ENCODE measurements at regions not wholly inside any gene's neighbourhood (a gene's known extent, or its start where the extent isn't known, plus 50 kb on each side); places are given as distances from the start of the nearest gene placed in this dataset.

- H3K27me3 ChIP-seq (ENCODE audit: insufficient read depth, low read length, poor library complexity, severe bottlenecking), result no peaks in the 10 kb centered on the region
- no peaks in the 10 kb centered on the region for H3F3A ChIP-seq (ENCODE audit: low read depth)
- no peaks in the 10 kb centered on the region for H3K4me1 ChIP-seq (ENCODE audit: insufficient read depth, low read length, poor library complexity, severe bottlenecking)
- no peak overlapping the region for H2AFZ ChIP-seq (ENCODE audit: low read length)
- H3K9me2 ChIP-seq (replicated peaks; ENCODE audit: low read depth, low read length), result no peaks in the 10 kb centered on the region
- H3K9me3 ChIP-seq (ENCODE audit: insufficient read depth, low read depth, low read length), result peaks cover 12% of the 10 kb centered on the region; the same call in 1 of the 2 replicates
- H3K4me3 ChIP-seq (ENCODE audit: low read length, poor library complexity, severe bottlenecking), result no peak overlapping the region
- H3K4me2 ChIP-seq (ENCODE audit: low read depth, low read length, poor library complexity, severe bottlenecking), result no peak overlapping the region
- no peaks in the 10 kb centered on the region for H3K36me3 ChIP-seq (ENCODE audit: insufficient read depth, low read length)
- H3K9ac ChIP-seq (ENCODE audit: low read depth, low read length, poor library complexity, severe bottlenecking), result no peak overlapping the region
- no peak for TF ChIP-seq EZH2phosphoT487 (IDR thresholded peaks at IDR 0.05; ENCODE audit: borderline replicate concordance)
- TF ChIP-seq CTCF (conservative IDR thresholded peaks at IDR 0.05; ENCODE audit: low read length), result no peak
- H3K79me2 ChIP-seq (ENCODE audit: insufficient read depth, low read length), result no peaks in the 10 kb centered on the region
- H4K20me1 ChIP-seq (ENCODE audit: insufficient read depth, low read length, poor library complexity, severe bottlenecking), result no peaks in the 10 kb centered on the region
These were observed 284.9 kb upstream of the IRX1 start for GRCh38 chr5:3310541-3311261.

GRCh38 chr5:3309538-3309937 lies 286.1 kb upstream of the IRX1 start:
- Histone ChIP-seq H4K20me1 (ENCODE audit: insufficient read depth, low read length, poor library complexity, severe bottlenecking) (no peaks in the 10 kb centered on the region), H3K4me3 (ENCODE audit: low read length, poor library complexity, severe bottlenecking) (no peak overlapping the region), H3F3A (ENCODE audit: low read depth) (no peaks in the 10 kb centered on the region), H2AFZ (ENCODE audit: low read length) (no peak overlapping the region), H3K36me3 (ENCODE audit: insufficient read depth, low read length) (no peaks in the 10 kb centered on the region), H3K9me3 (ENCODE audit: insufficient read depth, low read depth, low read length) (peaks cover 12% of the 10 kb centered on the region; the same call in 1 of the 2 replicates), H3K4me2 (ENCODE audit: low read depth, low read length, poor library complexity, severe bottlenecking) (no peak overlapping the region), H3K9ac (ENCODE audit: low read depth, low read length, poor library complexity, severe bottlenecking) (no peak overlapping the region), H3K4me1 (ENCODE audit: insufficient read depth, low read length, poor library complexity, severe bottlenecking) (no peaks in the 10 kb centered on the region), H3K27me3 (ENCODE audit: insufficient read depth, low read length, poor library complexity, severe bottlenecking) (no peaks in the 10 kb centered on the region), H3K79me2 (ENCODE audit: insufficient read depth, low read length) (no peaks in the 10 kb centered on the region), H3K9me2 (replicated peaks; ENCODE audit: low read depth, low read length) (no peaks in the 10 kb centered on the region)
- no peak for TF ChIP-seq CTCF (conservative IDR thresholded peaks at IDR 0.05; ENCODE audit: low read length)
- TF ChIP-seq EZH2phosphoT487 (IDR thresholded peaks at IDR 0.05; ENCODE audit: borderline replicate concordance), result no peak

GRCh38 chr5:3307982-3308621 lies 287.5 kb upstream of the IRX1 start:
- Histone ChIP-seq H3K9me3 (ENCODE audit: insufficient read depth, low read depth, low read length) (peaks cover 12% of the 10 kb centered on the region; the same call in 1 of the 2 replicates), H3F3A (ENCODE audit: low read depth) (no peaks in the 10 kb centered on the region), H3K4me3 (ENCODE audit: low read length, poor library complexity, severe bottlenecking) (no peak overlapping the region), H4K20me1 (ENCODE audit: insufficient read depth, low read length, poor library complexity, severe bottlenecking) (no peaks in the 10 kb centered on the region), H3K36me3 (ENCODE audit: insufficient read depth, low read length) (no peaks in the 10 kb centered on the region), H3K9me2 (replicated peaks; ENCODE audit: low read depth, low read length) (no peaks in the 10 kb centered on the region), H2AFZ (ENCODE audit: low read length) (no peak overlapping the region), H3K4me1 (ENCODE audit: insufficient read depth, low read length, poor library complexity, severe bottlenecking) (no peaks in the 10 kb centered on the region), H3K79me2 (ENCODE audit: insufficient read depth, low read length) (no peaks in the 10 kb centered on the region), H3K4me2 (ENCODE audit: low read depth, low read length, poor library complexity, severe bottlenecking) (no peak overlapping the region), H3K9ac (ENCODE audit: low read depth, low read length, poor library complexity, severe bottlenecking) (no peak overlapping the region), H3K27me3 (ENCODE audit: insufficient read depth, low read length, poor library complexity, severe bottlenecking) (no peaks in the 10 kb centered on the region)
- TF ChIP-seq EZH2phosphoT487 (IDR thresholded peaks at IDR 0.05; ENCODE audit: borderline replicate concordance) (no peak), CTCF (conservative IDR thresholded peaks at IDR 0.05; ENCODE audit: low read length) (no peak)

Measured in Loucy (cell line).